Astrocyte (in vitro differentiated cells and primary cell): ENCODE measurements at regions not wholly inside any gene's neighbourhood (a gene's known extent, or its start where the extent isn't known, plus 50 kb on each side); places are given as distances from the start of the nearest gene placed in this dataset.

Source experiments
- EZH2 ChIP-seq: IDR thresholded peaks from 2 replicates; pipeline ENCODE4 v1.6.1; 2012; ENCODE audit warnings: mild to moderate bottlenecking, low read length, inconsistent platforms; ENCODE audit not compliant: insufficient read depth
- TF ChIP-seq, protein P1 (sequence below): IDR thresholded peaks from 2 replicates; pipeline ENCODE4 v1.5.1; 2011; ENCODE audit warnings: low read depth, mild to moderate bottlenecking, inconsistent platforms, low read length, moderate library complexity; ENCODE audit not compliant: insufficient read depth

DNA sequence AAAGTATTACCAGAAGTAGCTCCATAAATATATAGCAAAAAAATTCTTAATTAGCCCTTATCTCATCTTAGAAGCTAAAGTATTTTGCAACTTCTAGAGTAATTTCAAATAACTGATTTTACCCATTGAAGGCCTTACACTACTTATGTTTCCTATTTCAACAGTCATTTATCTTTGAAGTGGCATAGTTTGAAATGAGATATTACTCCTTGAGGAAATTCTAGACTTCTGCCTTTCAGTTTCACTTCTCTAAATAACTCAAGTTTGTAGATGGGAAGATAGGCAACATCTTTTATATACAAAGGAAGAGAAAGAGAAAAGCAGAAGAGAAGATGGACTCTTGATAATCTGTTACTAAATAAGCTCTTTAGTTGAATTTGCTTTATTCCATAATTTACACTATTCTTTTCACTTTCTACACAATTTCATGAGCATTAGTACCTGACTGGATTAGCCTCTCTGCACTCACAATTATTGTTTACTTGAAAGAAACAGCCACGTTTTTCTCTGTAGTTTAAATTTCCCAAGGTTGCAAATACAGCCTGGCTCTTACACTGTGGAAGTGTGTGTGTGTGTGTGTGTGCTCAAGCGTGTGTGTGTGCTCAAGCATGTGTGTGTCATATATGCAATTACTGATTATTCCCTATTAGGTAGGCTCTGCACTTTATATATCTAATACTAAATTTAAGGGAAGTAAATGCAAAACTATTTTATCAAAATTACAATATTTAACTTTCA, 60.6 kb upstream of the EMB start:
- TF ChIP-seq, protein P1, sequence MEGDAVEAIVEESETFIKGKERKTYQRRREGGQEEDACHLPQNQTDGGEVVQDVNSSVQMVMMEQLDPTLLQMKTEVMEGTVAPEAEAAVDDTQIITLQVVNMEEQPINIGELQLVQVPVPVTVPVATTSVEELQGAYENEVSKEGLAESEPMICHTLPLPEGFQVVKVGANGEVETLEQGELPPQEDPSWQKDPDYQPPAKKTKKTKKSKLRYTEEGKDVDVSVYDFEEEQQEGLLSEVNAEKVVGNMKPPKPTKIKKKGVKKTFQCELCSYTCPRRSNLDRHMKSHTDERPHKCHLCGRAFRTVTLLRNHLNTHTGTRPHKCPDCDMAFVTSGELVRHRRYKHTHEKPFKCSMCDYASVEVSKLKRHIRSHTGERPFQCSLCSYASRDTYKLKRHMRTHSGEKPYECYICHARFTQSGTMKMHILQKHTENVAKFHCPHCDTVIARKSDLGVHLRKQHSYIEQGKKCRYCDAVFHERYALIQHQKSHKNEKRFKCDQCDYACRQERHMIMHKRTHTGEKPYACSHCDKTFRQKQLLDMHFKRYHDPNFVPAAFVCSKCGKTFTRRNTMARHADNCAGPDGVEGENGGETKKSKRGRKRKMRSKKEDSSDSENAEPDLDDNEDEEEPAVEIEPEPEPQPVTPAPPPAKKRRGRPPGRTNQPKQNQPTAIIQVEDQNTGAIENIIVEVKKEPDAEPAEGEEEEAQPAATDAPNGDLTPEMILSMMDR: no peak
- TF ChIP-seq EZH2: no peak
